ENCODE measurements at regions not wholly inside any gene's neighbourhood (a gene's known extent, or its start where the extent isn't known, plus 50 kb on each side); places are given as distances from the start of the nearest gene placed in this dataset.

DNA sequence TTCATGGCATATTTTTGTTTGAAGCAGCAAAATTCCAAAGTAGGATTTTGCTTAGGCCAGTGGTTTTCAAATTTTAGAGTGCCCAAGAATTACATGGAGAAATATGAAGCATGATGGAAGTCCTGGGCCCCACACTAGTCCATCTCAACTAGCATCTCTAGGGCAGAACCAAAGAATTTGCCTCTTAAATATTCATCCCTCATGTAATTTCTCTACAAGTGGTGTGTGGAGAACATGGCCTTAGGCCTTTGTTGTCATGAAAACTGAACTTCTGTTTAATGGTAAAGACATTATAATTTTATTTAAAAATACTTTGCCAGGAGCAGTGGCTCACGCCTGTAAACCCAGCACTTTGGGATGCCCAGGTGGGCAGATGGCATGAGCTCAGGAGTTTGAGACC is 75.9 kb upstream of the CCNG1 start:
- H3K27me3 ChIP-seq = no peaks in the 10 kb centered on the region
- no peak overlapping the region for H3K27ac ChIP-seq
- H3K4me2 ChIP-seq = no peak overlapping the region
- H4K20me1 ChIP-seq (ENCODE audit: insufficient read depth, poor library complexity, severe bottlenecking) = no peaks in the 10 kb centered on the region
- H3K36me3 ChIP-seq (replicated peaks; ENCODE audit: insufficient read depth, low read depth) = no peaks in the 10 kb centered on the region
- no peak for DNase-seq (ENCODE audit: low spot score)
- H2AFZ ChIP-seq = no peak overlapping the region
- TF ChIP-seq EZH2 (IDR thresholded peaks at IDR 0.05; ENCODE audit: borderline replicate concordance) = no peak
- TF ChIP-seq EZH2phosphoT487 (IDR thresholded peaks at IDR 0.05; ENCODE audit: low read depth, severe bottlenecking, unreplicated experiment) = no peak
- no peak for TF ChIP-seq CTCF (IDR thresholded peaks at IDR 0.05; ENCODE audit: poor library complexity)
- no peaks in the 10 kb centered on the region for H3K9me2 ChIP-seq (replicated peaks; ENCODE audit: insufficient read depth)
- 89% methylated on average over 1 of the region's 1 CpG for WGBS (ENCODE audit: low lambda C conversion rate, missing lambda C conversion rate)
- no peaks in the 10 kb centered on the region for H3K79me2 ChIP-seq
- peaks cover 6% of the 10 kb centered on the region for H3K4me1 ChIP-seq (ENCODE audit: insufficient read depth)
- no peak overlapping the region for H3K4me3 ChIP-seq
- no peaks in the 10 kb centered on the region for H3K9me3 ChIP-seq (ENCODE audit: low read depth)

DNA sequence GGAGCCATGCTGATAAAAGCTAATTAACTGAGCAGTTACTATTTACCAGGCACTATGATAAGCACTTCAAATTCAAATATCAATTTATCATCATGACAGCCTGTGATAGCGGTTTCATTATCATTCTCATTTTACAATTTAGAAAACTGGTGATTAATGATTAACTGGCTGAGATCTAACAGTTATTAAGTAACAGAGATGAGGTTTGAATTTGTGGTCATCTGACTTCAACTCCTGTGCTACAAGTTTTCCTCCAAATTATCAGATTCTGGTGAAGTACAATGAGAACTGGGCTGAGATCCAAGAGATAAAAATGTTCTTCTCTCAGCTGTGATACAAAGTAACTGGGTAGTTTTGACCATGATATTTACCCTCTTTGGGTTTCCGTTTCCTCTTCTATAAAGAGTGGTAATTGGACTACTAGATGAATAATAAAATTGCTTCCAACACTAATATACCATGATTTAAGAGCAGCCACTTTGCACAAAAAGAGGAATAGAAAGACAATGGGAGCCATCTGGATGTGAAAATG is 74.5 kb upstream of the CCNG1 start:
- Histone ChIP-seq H3K4me1 (ENCODE audit: insufficient read depth) (peaks cover 6% of the 10 kb centered on the region), H3K27ac (no peak overlapping the region), H3K4me2 (peak overlapping the region; percentile 6), H3K36me3 (replicated peaks; ENCODE audit: insufficient read depth, low read depth) (no peaks in the 10 kb centered on the region), H4K20me1 (ENCODE audit: insufficient read depth, poor library complexity, severe bottlenecking) (no peaks in the 10 kb centered on the region), H3K9me3 (ENCODE audit: low read depth) (no peaks in the 10 kb centered on the region), H3K4me3 (no peak overlapping the region), H3K27me3 (no peaks in the 10 kb centered on the region), H3K9me2 (replicated peaks; ENCODE audit: insufficient read depth) (no peaks in the 10 kb centered on the region), H3K79me2 (no peaks in the 10 kb centered on the region), H2AFZ (no peak overlapping the region)
- no peak for DNase-seq (ENCODE audit: low spot score)
- no peak for TF ChIP-seq CTCF (IDR thresholded peaks at IDR 0.05; ENCODE audit: poor library complexity)
- WGBS (ENCODE audit: low lambda C conversion rate, missing lambda C conversion rate) = 39% methylated on average over 2 of the region's 2 CpGs

DNA sequence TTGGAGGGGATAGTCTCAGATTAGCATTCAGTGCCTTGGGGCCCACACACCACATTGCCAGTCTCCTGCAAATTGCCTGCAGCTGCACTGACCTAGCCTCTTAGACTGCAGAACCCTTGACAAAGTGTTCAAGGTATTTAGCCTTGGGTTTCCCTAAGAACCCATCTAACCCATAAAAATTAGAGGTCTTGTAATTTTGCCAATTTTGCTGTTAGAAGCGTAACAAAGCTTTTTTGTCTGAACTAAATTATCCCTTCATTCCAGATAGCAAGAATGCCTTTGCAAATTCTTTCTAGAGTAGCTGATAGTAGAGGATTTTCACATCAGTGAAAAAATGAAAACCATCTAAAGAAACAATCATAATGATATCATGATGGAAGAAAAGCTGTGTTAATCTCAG is 74.0 kb upstream of the CCNG1 start:
- no peaks in the 10 kb centered on the region for H3K79me2 ChIP-seq
- H2AFZ ChIP-seq = no peak overlapping the region
- H3K36me3 ChIP-seq (replicated peaks; ENCODE audit: insufficient read depth, low read depth) = no peaks in the 10 kb centered on the region
- H3K27ac ChIP-seq = no peak overlapping the region
- no peak for TF ChIP-seq CTCF (IDR thresholded peaks at IDR 0.05; ENCODE audit: poor library complexity)
- no peak for TF ChIP-seq EZH2 (IDR thresholded peaks at IDR 0.05; ENCODE audit: borderline replicate concordance)
- H3K4me3 ChIP-seq = no peak overlapping the region
- H4K20me1 ChIP-seq (ENCODE audit: insufficient read depth, poor library complexity, severe bottlenecking) = no peaks in the 10 kb centered on the region
- no peaks in the 10 kb centered on the region for H3K27me3 ChIP-seq
- WGBS (ENCODE audit: low lambda C conversion rate, missing lambda C conversion rate) = 56% methylated on average over 1 of the region's 1 CpG
- peaks cover 6% of the 10 kb centered on the region for H3K4me1 ChIP-seq (ENCODE audit: insufficient read depth)
- no peaks in the 10 kb centered on the region for H3K9me3 ChIP-seq (ENCODE audit: low read depth)
- DNase-seq (ENCODE audit: low spot score) = no peak
- peak overlapping the region; percentile 6 for H3K4me2 ChIP-seq
- no peaks in the 10 kb centered on the region for H3K9me2 ChIP-seq (replicated peaks; ENCODE audit: insufficient read depth)

- H3K36me3 ChIP-seq (replicated peaks; ENCODE audit: insufficient read depth, low read depth) = no peaks in the 10 kb centered on the region
- H3K4me2 ChIP-seq = no peak overlapping the region
- H3K27me3 ChIP-seq = no peaks in the 10 kb centered on the region
- H3K79me2 ChIP-seq = peaks cover 6% of the 10 kb centered on the region
- H2AFZ ChIP-seq = no peak overlapping the region
- H3K4me1 ChIP-seq (ENCODE audit: insufficient read depth) = peaks cover 11% of the 10 kb centered on the region
- DNase-seq (ENCODE audit: low spot score) = no peak
- no peaks in the 10 kb centered on the region for H3K9me2 ChIP-seq (replicated peaks; ENCODE audit: insufficient read depth)
- no peaks in the 10 kb centered on the region for H3K9me3 ChIP-seq (ENCODE audit: low read depth)
- no peaks in the 10 kb centered on the region for H4K20me1 ChIP-seq (ENCODE audit: insufficient read depth, poor library complexity, severe bottlenecking)
- no peak overlapping the region for H3K27ac ChIP-seq
- no peak overlapping the region for H3K4me3 ChIP-seq
- TF ChIP-seq CTCF (IDR thresholded peaks at IDR 0.05; ENCODE audit: poor library complexity) = no peak
- TF ChIP-seq EZH2 (IDR thresholded peaks at IDR 0.05; ENCODE audit: borderline replicate concordance) = no peak
- no peak for TF ChIP-seq EZH2phosphoT487 (IDR thresholded peaks at IDR 0.05; ENCODE audit: low read depth, severe bottlenecking, unreplicated experiment)
Measured at GRCh38 chr5:163366757-163367156, 70.6 kb upstream of the CCNG1 start.
